ENCODE measurements at regions not wholly inside any gene's neighbourhood (a gene's known extent, or its start where the extent isn't known, plus 50 kb on each side); places are given as distances from the start of the nearest gene placed in this dataset.

DNA sequence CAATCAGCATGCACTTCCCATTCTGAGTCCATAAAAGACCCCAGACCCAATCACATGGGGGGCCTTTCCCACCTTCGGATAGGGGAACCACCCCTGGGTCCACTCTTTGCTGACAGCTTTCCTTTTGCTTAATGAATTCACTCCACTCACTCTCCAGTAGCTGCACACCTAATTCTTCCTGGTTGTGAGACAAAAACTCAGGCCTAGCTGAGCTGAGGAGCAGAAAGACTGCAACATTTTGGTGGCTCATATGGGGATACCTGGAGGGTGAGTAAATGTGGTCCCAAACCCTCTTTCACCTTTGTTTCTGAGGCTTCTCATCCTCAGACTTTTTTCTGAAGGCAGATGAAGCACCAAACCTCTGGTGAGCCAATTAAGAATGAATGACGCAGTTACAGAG is 138.1 kb downstream of the WDR11 start:
- Histone ChIP-seq H3K4me2 (ENCODE audit: low read depth, low read length, poor library complexity, severe bottlenecking) (no peak overlapping the region), H3K4me3 (ENCODE audit: insufficient read depth, low read length, poor library complexity, severe bottlenecking) (no peak overlapping the region), H3K27me3 (ENCODE audit: low read length) (no peaks in the 10 kb centered on the region), H3K9me3 (ENCODE audit: insufficient read depth, low read length) (peaks cover 15% of the 10 kb centered on the region), H3F3A (ENCODE audit: insufficient read depth) (no peaks in the 10 kb centered on the region), H3K9ac (ENCODE audit: low read length) (no peak overlapping the region), H3K36me3 (ENCODE audit: low read length) (no peaks in the 10 kb centered on the region), H2AFZ (ENCODE audit: low read depth, low read length, severe bottlenecking) (no peak overlapping the region), H3K27ac (ENCODE audit: low read depth, low read length) (no peak overlapping the region), H3K79me2 (ENCODE audit: insufficient read depth, low read length) (no peaks in the 10 kb centered on the region), H3K9me2 (replicated peaks; ENCODE audit: insufficient read depth, low read length) (no peaks in the 10 kb centered on the region), H4K20me1 (ENCODE audit: low read depth, low read length) (no peaks in the 10 kb centered on the region)
- no peak for TF ChIP-seq EZH2phosphoT487 (conservative IDR thresholded peaks at IDR 0.05; ENCODE audit: low read length)
- TF ChIP-seq, protein P1, sequence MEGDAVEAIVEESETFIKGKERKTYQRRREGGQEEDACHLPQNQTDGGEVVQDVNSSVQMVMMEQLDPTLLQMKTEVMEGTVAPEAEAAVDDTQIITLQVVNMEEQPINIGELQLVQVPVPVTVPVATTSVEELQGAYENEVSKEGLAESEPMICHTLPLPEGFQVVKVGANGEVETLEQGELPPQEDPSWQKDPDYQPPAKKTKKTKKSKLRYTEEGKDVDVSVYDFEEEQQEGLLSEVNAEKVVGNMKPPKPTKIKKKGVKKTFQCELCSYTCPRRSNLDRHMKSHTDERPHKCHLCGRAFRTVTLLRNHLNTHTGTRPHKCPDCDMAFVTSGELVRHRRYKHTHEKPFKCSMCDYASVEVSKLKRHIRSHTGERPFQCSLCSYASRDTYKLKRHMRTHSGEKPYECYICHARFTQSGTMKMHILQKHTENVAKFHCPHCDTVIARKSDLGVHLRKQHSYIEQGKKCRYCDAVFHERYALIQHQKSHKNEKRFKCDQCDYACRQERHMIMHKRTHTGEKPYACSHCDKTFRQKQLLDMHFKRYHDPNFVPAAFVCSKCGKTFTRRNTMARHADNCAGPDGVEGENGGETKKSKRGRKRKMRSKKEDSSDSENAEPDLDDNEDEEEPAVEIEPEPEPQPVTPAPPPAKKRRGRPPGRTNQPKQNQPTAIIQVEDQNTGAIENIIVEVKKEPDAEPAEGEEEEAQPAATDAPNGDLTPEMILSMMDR (IDR thresholded peaks at IDR 0.05; ENCODE audit: insufficient read depth, low read length, poor library complexity, severe bottlenecking): no peak

GRCh38 chr10:120989996-120990598 is 138.9 kb downstream of the WDR11 start:
- Histone ChIP-seq H3K79me2 (ENCODE audit: insufficient read depth, low read length) (no peaks in the 10 kb centered on the region), H4K20me1 (ENCODE audit: low read depth, low read length) (no peaks in the 10 kb centered on the region), H3F3A (ENCODE audit: insufficient read depth) (no peaks in the 10 kb centered on the region), H2AFZ (ENCODE audit: low read depth, low read length, severe bottlenecking) (no peak overlapping the region), H3K9ac (ENCODE audit: low read length) (no peak overlapping the region), H3K4me3 (ENCODE audit: insufficient read depth, low read length, poor library complexity, severe bottlenecking) (no peak overlapping the region), H3K27me3 (ENCODE audit: low read length) (no peaks in the 10 kb centered on the region), H3K36me3 (ENCODE audit: low read length) (no peaks in the 10 kb centered on the region), H3K9me2 (replicated peaks; ENCODE audit: insufficient read depth, low read length) (no peaks in the 10 kb centered on the region), H3K4me2 (ENCODE audit: low read depth, low read length, poor library complexity, severe bottlenecking) (no peak overlapping the region), H3K27ac (ENCODE audit: low read depth, low read length) (no peak overlapping the region), H3K9me3 (ENCODE audit: insufficient read depth, low read length) (peaks cover 15% of the 10 kb centered on the region)
- no peak for TF ChIP-seq EZH2phosphoT487 (conservative IDR thresholded peaks at IDR 0.05; ENCODE audit: low read length)
- TF ChIP-seq, protein P1 (IDR thresholded peaks at IDR 0.05; ENCODE audit: insufficient read depth, low read length, poor library complexity, severe bottlenecking): no peak

- TF ChIP-seq, protein P1 (IDR thresholded peaks at IDR 0.05; ENCODE audit: insufficient read depth, low read length, poor library complexity, severe bottlenecking): no peak
These were observed 139.7 kb downstream of the WDR11 start for GRCh38 chr10:120990831-120991230.

More at GRCh38 chr10:120990831-120991230, 139.7 kb downstream of the WDR11 start:
- Histone ChIP-seq H3K9me3 (ENCODE audit: insufficient read depth, low read length) (peaks cover 15% of the 10 kb centered on the region), H4K20me1 (ENCODE audit: low read depth, low read length) (no peaks in the 10 kb centered on the region), H3K9ac (ENCODE audit: low read length) (no peak overlapping the region), H3K4me2 (ENCODE audit: low read depth, low read length, poor library complexity, severe bottlenecking) (no peak overlapping the region), H3K4me3 (ENCODE audit: insufficient read depth, low read length, poor library complexity, severe bottlenecking) (no peak overlapping the region), H2AFZ (ENCODE audit: low read depth, low read length, severe bottlenecking) (no peak overlapping the region), H3K9me2 (replicated peaks; ENCODE audit: insufficient read depth, low read length) (no peaks in the 10 kb centered on the region), H3K36me3 (ENCODE audit: low read length) (no peaks in the 10 kb centered on the region), H3F3A (ENCODE audit: insufficient read depth) (no peaks in the 10 kb centered on the region), H3K27ac (ENCODE audit: low read depth, low read length) (no peak overlapping the region), H3K79me2 (ENCODE audit: insufficient read depth, low read length) (no peaks in the 10 kb centered on the region), H3K27me3 (ENCODE audit: low read length) (no peaks in the 10 kb centered on the region)
